ENCODE measurements at regions not wholly inside any gene's neighbourhood (a gene's known extent, or its start where the extent isn't known, plus 50 kb on each side); places are given as distances from the start of the nearest gene placed in this dataset.

DNA sequence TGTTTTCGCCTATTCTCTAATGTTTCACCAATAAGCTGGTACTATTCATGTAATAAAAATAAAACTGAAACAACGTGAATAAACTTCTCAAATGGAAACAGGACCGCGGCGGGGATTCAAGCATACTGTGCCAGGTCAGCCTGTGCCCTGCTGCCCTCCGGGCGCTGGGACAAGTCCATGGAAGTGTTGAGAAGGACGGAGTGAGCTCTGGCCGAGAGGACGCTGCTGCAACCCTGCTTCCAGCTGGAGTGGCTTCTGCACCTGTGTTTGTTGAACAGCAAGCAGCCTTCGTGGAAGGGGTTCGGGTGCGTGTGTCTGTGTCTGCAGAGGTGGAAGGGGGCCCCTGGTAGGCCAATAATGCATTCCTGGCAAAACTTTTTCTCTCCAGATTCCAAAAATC, 50.0 kb upstream of the PCSK6 start (continued):
- no peak for TF ChIP-seq ATF2 (CRISPR knock-in tag; IDR thresholded peaks at IDR 0.05; ENCODE audit: borderline replicate concordance, low read depth)
- no peak for TF ChIP-seq FOXK1 (CRISPR knock-in tag; IDR thresholded peaks at IDR 0.05)
- TF ChIP-seq SMAD4 (CRISPR knock-in tag; IDR thresholded peaks at IDR 0.05): no peak
- no peak for TF ChIP-seq TP53 (CRISPR knock-in tag; IDR thresholded peaks at IDR 0.05)
- TF ChIP-seq ZNF263 (CRISPR knock-in tag; IDR thresholded peaks at IDR 0.05; ENCODE audit: low read depth): no peak
- no peak for TF ChIP-seq ATF1 (CRISPR knock-in tag; IDR thresholded peaks at IDR 0.05)
- TF ChIP-seq TEAD1 (CRISPR knock-in tag; IDR thresholded peaks at IDR 0.05): no peak
- TF ChIP-seq ELF4 (CRISPR knock-in tag; IDR thresholded peaks at IDR 0.05; ENCODE audit: low read depth): no peak
- TF ChIP-seq ZSCAN18 (CRISPR knock-in tag; IDR thresholded peaks at IDR 0.05): no peak
- TF ChIP-seq ETV6 (CRISPR knock-in tag; IDR thresholded peaks at IDR 0.05): no peak
- TF ChIP-seq ZNF121 (CRISPR knock-in tag; IDR thresholded peaks at IDR 0.05): no peak
- TF ChIP-seq TEAD4 (CRISPR knock-in tag; IDR thresholded peaks at IDR 0.05): no peak
- TF ChIP-seq ZNF317 (CRISPR knock-in tag; IDR thresholded peaks at IDR 0.05; ENCODE audit: borderline replicate concordance, low read depth): no peak
- TF ChIP-seq, protein P1, sequence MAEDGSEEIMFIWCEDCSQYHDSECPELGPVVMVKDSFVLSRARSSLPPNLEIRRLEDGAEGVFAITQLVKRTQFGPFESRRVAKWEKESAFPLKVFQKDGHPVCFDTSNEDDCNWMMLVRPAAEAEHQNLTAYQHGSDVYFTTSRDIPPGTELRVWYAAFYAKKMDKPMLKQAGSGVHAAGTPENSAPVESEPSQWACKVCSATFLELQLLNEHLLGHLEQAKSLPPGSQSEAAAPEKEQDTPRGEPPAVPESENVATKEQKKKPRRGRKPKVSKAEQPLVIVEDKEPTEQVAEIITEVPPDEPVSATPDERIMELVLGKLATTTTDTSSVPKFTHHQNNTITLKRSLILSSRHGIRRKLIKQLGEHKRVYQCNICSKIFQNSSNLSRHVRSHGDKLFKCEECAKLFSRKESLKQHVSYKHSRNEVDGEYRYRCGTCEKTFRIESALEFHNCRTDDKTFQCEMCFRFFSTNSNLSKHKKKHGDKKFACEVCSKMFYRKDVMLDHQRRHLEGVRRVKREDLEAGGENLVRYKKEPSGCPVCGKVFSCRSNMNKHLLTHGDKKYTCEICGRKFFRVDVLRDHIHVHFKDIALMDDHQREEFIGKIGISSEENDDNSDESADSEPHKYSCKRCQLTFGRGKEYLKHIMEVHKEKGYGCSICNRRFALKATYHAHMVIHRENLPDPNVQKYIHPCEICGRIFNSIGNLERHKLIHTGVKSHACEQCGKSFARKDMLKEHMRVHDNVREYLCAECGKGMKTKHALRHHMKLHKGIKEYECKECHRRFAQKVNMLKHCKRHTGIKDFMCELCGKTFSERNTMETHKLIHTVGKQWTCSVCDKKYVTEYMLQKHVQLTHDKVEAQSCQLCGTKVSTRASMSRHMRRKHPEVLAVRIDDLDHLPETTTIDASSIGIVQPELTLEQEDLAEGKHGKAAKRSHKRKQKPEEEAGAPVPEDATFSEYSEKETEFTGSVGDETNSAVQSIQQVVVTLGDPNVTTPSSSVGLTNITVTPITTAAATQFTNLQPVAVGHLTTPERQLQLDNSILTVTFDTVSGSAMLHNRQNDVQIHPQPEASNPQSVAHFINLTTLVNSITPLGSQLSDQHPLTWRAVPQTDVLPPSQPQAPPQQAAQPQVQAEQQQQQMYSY (CRISPR knock-in tag; IDR thresholded peaks at IDR 0.05): no peak
- no peak for TF ChIP-seq SP1 (CRISPR knock-in tag; conservative IDR thresholded peaks at IDR 0.05)
- no peak for TF ChIP-seq USF1 (CRISPR knock-in tag; IDR thresholded peaks at IDR 0.05)
